A549 (cell line): ENCODE measurements at regions not wholly inside any gene's neighbourhood (a gene's known extent, or its start where the extent isn't known, plus 50 kb on each side); places are given as distances from the start of the nearest gene placed in this dataset.
"Not testable (repeated sequence)": the region's sequence is repeated elsewhere in the genome, so short reads cannot be mapped to it uniquely, and the experiment has no call there.

ENCODE experiments used
- ATAC-seq, 2 experiments: fragments of 200-7000 bp in 1 of 2; fragments of >200 bp in 1 of 2; cut with Nextera tagmentation in 1 of 2; cut with Tn5 transposase in 1 of 2; 3 replicates each; pipeline versions ENCODE4 v1.8.0 to v1.9.1; 2018 to 2020; ENCODE audit warnings: mild to moderate bottlenecking in 1 of 2, moderate library complexity in 1 of 2
- CTCF ChIA-PET: fragments of 300-600 bp; sonication (Branson Sonifier 250); formaldehyde crosslinking; extraction: SDS; loops from one replicate; lab custom pipeline; 2021; ENCODE audit warnings: antibody characterized with exemption, inconsistent platforms; lab: Yijun Ruan, JAX
- POLR2A ChIA-PET: fragments of 350-600 bp; formaldehyde crosslinking; extraction: SDS; loops from one replicate; lab custom pipeline; 2021; ENCODE audit warnings: antibody characterized with exemption, inconsistent platforms; lab: Yijun Ruan, JAX
- DNase-seq, 2 experiments: peaks; one replicate each; pipeline versions ENCODE4 v3.0.0 to v3.0.0-alpha.2; 2011 to 2016; ENCODE audit warnings: low read depth in 1 of 2, low spot score in 1 of 2
- FAIRE-seq: peaks from 2 replicates; lab custom pipeline; 2011; peaks lifted over from hg19 to GRCh38; lab: Jason Lieb, UNC
- H3K27ac ChIP-seq, 2 experiments: fragments of >200 bp; sonication (Bioruptor Twin); formaldehyde crosslinking; 3 replicates each; pipeline ENCODE4 v1.5.1; 2016 to 2017
- H3K4me1 ChIP-seq: fragments of >200 bp; sonication (Bioruptor Twin); formaldehyde crosslinking; 3 replicates; pipeline ENCODE4 v1.6.1; 2016
- H3K4me2 ChIP-seq: fragments of >200 bp; sonication (Bioruptor Twin); formaldehyde crosslinking; 3 replicates; pipeline ENCODE4 v1.6.1; 2016
- H3K4me3 ChIP-seq: fragments of >200 bp; sonication (Bioruptor Twin); formaldehyde crosslinking; 3 replicates; pipeline ENCODE4 v1.5.1; 2016
- H3K9me3 ChIP-seq: fragments of >200 bp; sonication (Bioruptor Twin); formaldehyde crosslinking; 3 replicates; pipeline ENCODE4 v1.6.1; 2016
- BHLHE40 ChIP-seq: IDR thresholded peaks from 2 replicates; pipeline ENCODE4 v1.6.1; 2012; ENCODE audit warnings: low read depth, low read length, inconsistent platforms
- CBX2 ChIP-seq: fragments of 200-600 bp; sonication (generic); IDR thresholded peaks from 2 replicates; pipeline ENCODE4 v1.6.1; 2016; ENCODE audit warnings: low read depth, mild to moderate bottlenecking, borderline replicate concordance
- CEBPB ChIP-seq, 2 experiments: fragments of >200 bp in 1 of 2; sonication (Bioruptor Twin) in 1 of 2; formaldehyde crosslinking in 1 of 2; IDR thresholded peaks; 2 replicates each; pipeline ENCODE4 v1.6.1; 2012 to 2016
- CHD2 ChIP-seq: fragments of 150-350 bp; IDR thresholded peaks from 2 replicates; pipeline ENCODE4 v1.6.1; 2014; ENCODE audit warnings: low read length; ENCODE audit not compliant: partially characterized antibody
- CHD4 ChIP-seq: fragments of 200-600 bp; sonication (generic); IDR thresholded peaks from 2 replicates; pipeline ENCODE4 v1.6.1; 2016; ENCODE audit warnings: antibody characterized with exemption, mild to moderate bottlenecking, borderline replicate concordance
- EP300 ChIP-seq, 2 experiments: fragments of >200 bp; sonication (Bioruptor Twin); formaldehyde crosslinking; IDR thresholded peaks; 2 replicates in 1 of 2; 3 replicates in 1 of 2; pipeline ENCODE4 v1.6.1; 2016 to 2017
- HEYL ChIP-seq: fragments of 250-450 bp; sonication (Bioruptor Pico); IDR thresholded peaks from 2 replicates; pipeline ENCODE4 v1.8.0; 2021; ENCODE audit warnings: mild to moderate bottlenecking, moderate library complexity
- HOXB5 ChIP-seq: fragments of 250-450 bp; sonication (Bioruptor Pico); IDR thresholded peaks from 2 replicates; pipeline ENCODE4 v1.5.0; 2020; ENCODE audit warnings: mild to moderate bottlenecking, moderate library complexity
- JUNB ChIP-seq: fragments of >200 bp; sonication (Bioruptor Twin); formaldehyde crosslinking; IDR thresholded peaks from 2 replicates; pipeline ENCODE4 v1.6.1; 2016
- KDM1A ChIP-seq: fragments of 200-600 bp; sonication (generic); IDR thresholded peaks from 2 replicates; pipeline ENCODE4 v1.6.1; 2016; ENCODE audit warnings: low read depth, mild to moderate bottlenecking
- MAFK ChIP-seq: fragments of 450-650 bp; IDR thresholded peaks from 2 replicates; pipeline ENCODE4 v1.6.1; 2014; ENCODE audit not compliant: partially characterized antibody
- NR3C1 ChIP-seq: fragments of >200 bp; sonication (Bioruptor Twin); formaldehyde crosslinking; IDR thresholded peaks from 3 replicates; pipeline ENCODE4 v1.6.1; 2017
- POLR2AphosphoS2 ChIP-seq: conservative IDR thresholded peaks from 2 replicates; pipeline ENCODE4 v1.6.1; 2012; ENCODE audit warnings: low read length, improper control_type of control experiment, inconsistent platforms
- RCOR1 ChIP-seq: fragments of 150-350 bp; IDR thresholded peaks from 2 replicates; pipeline ENCODE4 v1.6.1; 2014; ENCODE audit warnings: antibody characterized with exemption, low read length, low read depth
- ZC3H11A ChIP-seq: fragments of 450-650 bp; IDR thresholded peaks from 2 replicates; pipeline ENCODE4 v1.6.1; 2014; ENCODE audit warnings: antibody characterized with exemption, mild to moderate bottlenecking
- WGBS: methylation state at CpG from one replicate; pipeline ENCODE4 v1.1.6; 2017; ENCODE audit errors: missing lambda C conversion rate; 5-methylcytosine and 5-hydroxymethylcytosine counted together
- TF ChIP-seq, protein P1 (sequence below): fragments of 150-350 bp; IDR thresholded peaks from 2 replicates; pipeline ENCODE4 v1.6.1; 2014; ENCODE audit warnings: low read depth, mild to moderate bottlenecking, low read length
- TF ChIP-seq, protein P2 (sequence below): IDR thresholded peaks from 2 replicates; pipeline ENCODE4 v1.6.1; 2012
- TF ChIP-seq, protein P3 (sequence below): fragments of >200 bp; sonication (Bioruptor Twin); formaldehyde crosslinking; IDR thresholded peaks from 3 replicates; pipeline ENCODE4 v1.6.1; 2016
- TF ChIP-seq, protein P4 (sequence below): fragments of >200 bp; sonication (Bioruptor Twin); formaldehyde crosslinking; IDR thresholded peaks from 3 replicates; pipeline ENCODE4 v1.5.1; 2016
- TF ChIP-seq, protein P5 (sequence below): fragments of 250-450 bp; sonication (Bioruptor Pico); IDR thresholded peaks from 2 replicates; pipeline ENCODE4 v1.5.0; 2021; ENCODE audit warnings: mild to moderate bottlenecking, moderate library complexity, borderline replicate concordance

DNA sequence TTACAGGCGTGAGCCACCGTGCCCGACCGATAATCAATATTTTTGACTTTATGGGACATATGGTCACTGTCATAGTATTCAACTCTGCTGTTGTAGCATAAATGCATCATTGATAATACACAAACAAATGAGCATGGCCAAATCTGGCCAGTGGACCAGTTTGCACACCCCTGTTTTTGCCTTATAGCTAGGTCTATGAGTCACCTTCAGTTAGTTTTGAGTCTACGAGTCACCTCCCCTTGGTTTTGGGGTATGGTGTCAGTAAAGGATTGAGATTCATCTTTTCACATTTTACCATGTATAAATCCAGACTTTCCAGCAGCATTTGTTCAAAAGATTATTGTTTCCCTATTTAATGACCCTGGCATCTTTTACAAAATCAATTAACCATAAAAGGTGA is 362.5 kb upstream of the NRP1 start:
- POLR2A ChIA-PET, result no interaction called here
- no peaks in the 10 kb centered on the region for H3K9me3 ChIP-seq

DNA sequence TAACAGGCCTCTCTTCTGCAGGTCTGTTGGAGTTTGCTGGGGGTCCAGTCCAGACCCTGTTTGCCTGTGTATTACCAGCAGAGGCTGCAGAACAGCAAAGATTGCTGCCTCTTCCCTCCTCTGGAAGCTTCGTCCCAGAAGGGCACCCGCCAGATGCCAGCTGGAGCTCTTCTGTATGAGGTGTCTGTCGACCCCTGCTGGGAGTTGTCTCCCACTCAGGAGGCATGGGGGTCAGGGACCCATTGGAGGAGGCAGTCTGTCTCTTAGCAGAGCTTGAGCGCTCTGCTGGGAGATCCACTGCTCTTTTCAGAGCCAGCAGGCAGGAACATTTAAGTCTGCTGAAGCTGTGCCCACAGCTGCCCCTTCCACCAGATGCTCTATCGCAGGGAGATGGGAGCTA is 361.1 kb upstream of the NRP1 start:
- CTCF ChIA-PET, result interaction anchor here (1.7 kb wide), 1 partner anchor 10 kb away, joined by 4 read pairs; no protein-coding TSS in a partner anchor
- POLR2A ChIA-PET, result no interaction called here
- DNase-seq (no peak), FAIRE-seq (no peak), ATAC-seq (no peak)
- Histone ChIP-seq H3K4me2 (no peak overlapping the region), H3K4me1 (no peaks in the 10 kb centered on the region)
- no peak for TF ChIP-seq POLR2AphosphoS2
- TF ChIP-seq, protein P1, sequence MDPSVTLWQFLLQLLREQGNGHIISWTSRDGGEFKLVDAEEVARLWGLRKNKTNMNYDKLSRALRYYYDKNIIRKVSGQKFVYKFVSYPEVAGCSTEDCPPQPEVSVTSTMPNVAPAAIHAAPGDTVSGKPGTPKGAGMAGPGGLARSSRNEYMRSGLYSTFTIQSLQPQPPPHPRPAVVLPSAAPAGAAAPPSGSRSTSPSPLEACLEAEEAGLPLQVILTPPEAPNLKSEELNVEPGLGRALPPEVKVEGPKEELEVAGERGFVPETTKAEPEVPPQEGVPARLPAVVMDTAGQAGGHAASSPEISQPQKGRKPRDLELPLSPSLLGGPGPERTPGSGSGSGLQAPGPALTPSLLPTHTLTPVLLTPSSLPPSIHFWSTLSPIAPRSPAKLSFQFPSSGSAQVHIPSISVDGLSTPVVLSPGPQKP, result no peak
- TF ChIP-seq, protein P2, sequence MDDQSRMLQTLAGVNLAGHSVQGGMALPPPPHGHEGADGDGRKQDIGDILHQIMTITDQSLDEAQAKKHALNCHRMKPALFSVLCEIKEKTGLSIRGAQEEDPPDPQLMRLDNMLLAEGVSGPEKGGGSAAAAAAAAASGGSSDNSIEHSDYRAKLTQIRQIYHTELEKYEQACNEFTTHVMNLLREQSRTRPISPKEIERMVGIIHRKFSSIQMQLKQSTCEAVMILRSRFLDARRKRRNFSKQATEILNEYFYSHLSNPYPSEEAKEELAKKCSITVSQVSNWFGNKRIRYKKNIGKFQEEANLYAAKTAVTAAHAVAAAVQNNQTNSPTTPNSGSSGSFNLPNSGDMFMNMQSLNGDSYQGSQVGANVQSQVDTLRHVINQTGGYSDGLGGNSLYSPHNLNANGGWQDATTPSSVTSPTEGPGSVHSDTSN, result no peak
- TF ChIP-seq, protein P3, sequence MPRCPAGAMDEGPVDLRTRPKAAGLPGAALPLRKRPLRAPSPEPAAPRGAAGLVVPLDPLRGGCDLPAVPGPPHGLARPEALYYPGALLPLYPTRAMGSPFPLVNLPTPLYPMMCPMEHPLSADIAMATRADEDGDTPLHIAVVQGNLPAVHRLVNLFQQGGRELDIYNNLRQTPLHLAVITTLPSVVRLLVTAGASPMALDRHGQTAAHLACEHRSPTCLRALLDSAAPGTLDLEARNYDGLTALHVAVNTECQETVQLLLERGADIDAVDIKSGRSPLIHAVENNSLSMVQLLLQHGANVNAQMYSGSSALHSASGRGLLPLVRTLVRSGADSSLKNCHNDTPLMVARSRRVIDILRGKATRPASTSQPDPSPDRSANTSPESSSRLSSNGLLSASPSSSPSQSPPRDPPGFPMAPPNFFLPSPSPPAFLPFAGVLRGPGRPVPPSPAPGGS, result no peak
- TF ChIP-seq, protein P4, sequence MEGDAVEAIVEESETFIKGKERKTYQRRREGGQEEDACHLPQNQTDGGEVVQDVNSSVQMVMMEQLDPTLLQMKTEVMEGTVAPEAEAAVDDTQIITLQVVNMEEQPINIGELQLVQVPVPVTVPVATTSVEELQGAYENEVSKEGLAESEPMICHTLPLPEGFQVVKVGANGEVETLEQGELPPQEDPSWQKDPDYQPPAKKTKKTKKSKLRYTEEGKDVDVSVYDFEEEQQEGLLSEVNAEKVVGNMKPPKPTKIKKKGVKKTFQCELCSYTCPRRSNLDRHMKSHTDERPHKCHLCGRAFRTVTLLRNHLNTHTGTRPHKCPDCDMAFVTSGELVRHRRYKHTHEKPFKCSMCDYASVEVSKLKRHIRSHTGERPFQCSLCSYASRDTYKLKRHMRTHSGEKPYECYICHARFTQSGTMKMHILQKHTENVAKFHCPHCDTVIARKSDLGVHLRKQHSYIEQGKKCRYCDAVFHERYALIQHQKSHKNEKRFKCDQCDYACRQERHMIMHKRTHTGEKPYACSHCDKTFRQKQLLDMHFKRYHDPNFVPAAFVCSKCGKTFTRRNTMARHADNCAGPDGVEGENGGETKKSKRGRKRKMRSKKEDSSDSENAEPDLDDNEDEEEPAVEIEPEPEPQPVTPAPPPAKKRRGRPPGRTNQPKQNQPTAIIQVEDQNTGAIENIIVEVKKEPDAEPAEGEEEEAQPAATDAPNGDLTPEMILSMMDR, result no peak
- no peak for TF ChIP-seq CBX2
- TF ChIP-seq NR3C1, result no peak
- no peak for TF ChIP-seq HEYL (CRISPR knock-in tag)
- TF ChIP-seq CHD4, result no peak
- TF ChIP-seq RCOR1, result no peak
- TF ChIP-seq MAFK, result no peak
- TF ChIP-seq JUNB, result no peak
- TF ChIP-seq, all 56 proteins: peak for 0
- 81% methylated on average over 5 of the region's 5 CpGs for WGBS
- no peaks in the 10 kb centered on the region for H3K9me3 ChIP-seq
- no peak overlapping the region for H3K27ac ChIP-seq
- no peak overlapping the region for H3K4me3 ChIP-seq

More for the DNA sequence above, 362.5 kb upstream of the NRP1 start:
- H3K27ac ChIP-seq, result no peak overlapping the region
- H3K4me3 ChIP-seq, result no peak overlapping the region
- no peak overlapping the region for H3K4me2 ChIP-seq
- no peak for TF ChIP-seq CEBPB (IDR thresholded peaks at IDR 0.05)
- TF ChIP-seq, protein P5, sequence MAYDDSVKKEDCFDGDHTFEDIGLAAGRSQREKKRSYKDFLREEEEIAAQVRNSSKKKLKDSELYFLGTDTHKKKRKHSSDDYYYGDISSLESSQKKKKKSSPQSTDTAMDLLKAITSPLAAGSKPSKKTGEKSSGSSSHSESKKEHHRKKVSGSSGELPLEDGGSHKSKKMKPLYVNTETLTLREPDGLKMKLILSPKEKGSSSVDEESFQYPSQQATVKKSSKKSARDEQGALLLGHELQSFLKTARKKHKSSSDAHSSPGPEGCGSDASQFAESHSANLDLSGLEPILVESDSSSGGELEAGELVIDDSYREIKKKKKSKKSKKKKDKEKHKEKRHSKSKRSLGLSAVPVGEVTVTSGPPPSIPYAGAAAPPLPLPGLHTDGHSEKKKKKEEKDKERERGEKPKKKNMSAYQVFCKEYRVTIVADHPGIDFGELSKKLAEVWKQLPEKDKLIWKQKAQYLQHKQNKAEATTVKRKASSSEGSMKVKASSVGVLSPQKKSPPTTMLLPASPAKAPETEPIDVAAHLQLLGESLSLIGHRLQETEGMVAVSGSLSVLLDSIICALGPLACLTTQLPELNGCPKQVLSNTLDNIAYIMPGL, result no peak
- TF ChIP-seq KDM1A, result no peak
- TF ChIP-seq RCOR1, result no peak
- TF ChIP-seq ZC3H11A, result no peak
- no peak for TF ChIP-seq EP300 (IDR thresholded peaks at IDR 0.05)
- no peak for TF ChIP-seq BHLHE40
- TF ChIP-seq HOXB5 (CRISPR knock-in tag), result no peak
- TF ChIP-seq CHD2, result no peak
- TF ChIP-seq, all 56 proteins: peak for 0
- ATAC-seq, result no peak
- CTCF ChIA-PET, result interaction anchor here (1.4 to 1.7 kb wide), 2 partner anchors 8 to 11 kb away, joined by 3 to 4 read pairs; no protein-coding TSS in a partner anchor
- no peaks in the 10 kb centered on the region for H3K4me1 ChIP-seq
- no peak for DNase-seq
- WGBS, result 88% methylated on average over 5 of the region's 5 CpGs
- FAIRE-seq, result no peak

DNA sequence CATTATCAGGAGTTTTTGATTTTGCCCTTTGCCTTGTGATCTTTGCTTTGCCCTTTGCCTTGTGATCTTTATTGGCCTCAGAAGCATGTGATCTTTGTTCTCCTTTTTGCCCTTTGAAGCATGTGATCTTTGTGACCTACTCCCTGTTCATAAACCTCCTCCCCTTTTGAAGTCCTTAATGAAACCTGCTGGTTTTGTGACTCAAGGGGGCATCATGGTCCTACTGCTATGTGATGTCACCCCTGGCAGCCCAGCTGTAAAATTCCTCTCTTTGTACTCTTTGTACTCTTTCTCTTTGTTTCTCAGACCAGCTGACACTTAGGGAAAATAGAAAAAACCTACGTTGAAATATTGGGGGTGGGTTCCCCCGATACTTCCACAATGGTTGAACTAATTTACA is 356.1 kb upstream of the NRP1 start:
- H3K4me1 ChIP-seq, FAIRE-seq, ATAC-seq, H3K4me3 ChIP-seq, CTCF ChIA-PET, H3K27ac ChIP-seq, H3K4me2 ChIP-seq, DNase-seq, POLR2A ChIA-PET: not testable (repeated sequence)
- 44% methylated on average over 2 of the region's 2 CpGs for WGBS
- H3K9me3 ChIP-seq, result peaks cover 13% of the 10 kb centered on the region; the same call in 1 of the 3 replicates
